ENCODE measurements at regions not wholly inside any gene's neighbourhood (a gene's known extent, or its start where the extent isn't known, plus 50 kb on each side); places are given as distances from the start of the nearest gene placed in this dataset.

GRCh38 chr16:35735403-35736251, 2276.2 kb downstream of the TP53TG3F start:
- no peak for ATAC-seq

- no peak for ATAC-seq
Measured at GRCh38 chr16:35736546-35736945, 2277.1 kb downstream of the TP53TG3F start.

- no peak for ATAC-seq
Measured at GRCh38 chr16:35737076-35737475, 2277.7 kb downstream of the TP53TG3F start.

- ATAC-seq = no peak
Measured at GRCh38 chr16:35741546-35741945, 2282.1 kb downstream of the TP53TG3F start.

- ATAC-seq = no peak
Measured at GRCh38 chr16:35743101-35743692, 2283.8 kb downstream of the TP53TG3F start.

GRCh38 chr16:35744084-35744483, 2284.7 kb downstream of the TP53TG3F start:
- no peak for ATAC-seq

- no peak for ATAC-seq
Measured at GRCh38 chr16:35744726-35745125, 2285.3 kb downstream of the TP53TG3F start.

GRCh38 chr16:35745191-35745590, 2285.8 kb downstream of the TP53TG3F start:
- no peak for ATAC-seq

GRCh38 chr16:35745821-35746248, 2286.4 kb downstream of the TP53TG3F start:
- ATAC-seq = peak; percentile 18

GRCh38 chr16:35746281-35746962, 2287.0 kb downstream of the TP53TG3F start:
- no peak for ATAC-seq

GRCh38 chr16:35746963-35747657, 2287.7 kb downstream of the TP53TG3F start:
- ATAC-seq = no peak

- no peak for ATAC-seq
Measured at GRCh38 chr16:35747658-35748455, 2288.4 kb downstream of the TP53TG3F start.

- no peak for ATAC-seq
Measured at GRCh38 chr16:35748621-35749252, 2289.3 kb downstream of the TP53TG3F start.

- no peak for ATAC-seq
Measured at GRCh38 chr16:35749253-35750141, 2290.1 kb downstream of the TP53TG3F start.

- ATAC-seq = no peak
Measured at GRCh38 chr16:35750157-35750689, 2290.8 kb downstream of the TP53TG3F start.

- no peak for ATAC-seq
Measured at GRCh38 chr16:35750701-35751104, 2291.3 kb downstream of the TP53TG3F start.

GRCh38 chr16:35751191-35751941, 2292.0 kb downstream of the TP53TG3F start:
- ATAC-seq = peak; percentile 22

GRCh38 chr16:35752012-35752772, 2292.8 kb downstream of the TP53TG3F start:
- ATAC-seq = peak; percentile 10

Data from esophagus mucosa (tissue), 1 donor.